ENCODE measurements at regions not wholly inside any gene's neighbourhood (a gene's known extent, or its start where the extent isn't known, plus 50 kb on each side); places are given as distances from the start of the nearest gene placed in this dataset.

GRCh38 chr10:56763090-56763489, 402.0 kb upstream of the ZWINT start:
- Mint-ChIP-seq H3K27ac (no peak overlapping the region), H3K4me3 (no peak overlapping the region), H3K27me3 (ENCODE audit: low read depth in 2 of 2) (no peaks in the 10 kb centered on the region), H3K36me3 (peaks cover 9% of the 10 kb centered on the region), H3K4me1 (no peaks in the 10 kb centered on the region), H3K9me3 (peaks cover 18 to 24% of the 10 kb centered on the region in 2 donors)
- peaks cover 9% of the 10 kb centered on the region for H3K9me3 ChIP-seq (ENCODE audit: control insufficient read depth, insufficient read depth, low read length)
- H3K4me1 ChIP-seq (ENCODE audit: control insufficient read depth, insufficient read depth, low read length): no peaks in the 10 kb centered on the region
- H3K36me3 ChIP-seq (ENCODE audit: control insufficient read depth, insufficient read depth, low read length): no peaks in the 10 kb centered on the region
- no peaks in the 10 kb centered on the region for H3K27me3 ChIP-seq (ENCODE audit: control insufficient read depth, insufficient read depth, low read length)
- intact Hi-C loops (cut with micrococcal nuclease): no loop called here
- no peak overlapping the region for H3K27ac ChIP-seq (ENCODE audit: low read length)
- WGBS (ENCODE audit: insufficient coverage): 79% methylated on average over 2 of the region's 2 CpGs
- ATAC-seq: no peak
- TF ChIP-seq, protein P1, sequence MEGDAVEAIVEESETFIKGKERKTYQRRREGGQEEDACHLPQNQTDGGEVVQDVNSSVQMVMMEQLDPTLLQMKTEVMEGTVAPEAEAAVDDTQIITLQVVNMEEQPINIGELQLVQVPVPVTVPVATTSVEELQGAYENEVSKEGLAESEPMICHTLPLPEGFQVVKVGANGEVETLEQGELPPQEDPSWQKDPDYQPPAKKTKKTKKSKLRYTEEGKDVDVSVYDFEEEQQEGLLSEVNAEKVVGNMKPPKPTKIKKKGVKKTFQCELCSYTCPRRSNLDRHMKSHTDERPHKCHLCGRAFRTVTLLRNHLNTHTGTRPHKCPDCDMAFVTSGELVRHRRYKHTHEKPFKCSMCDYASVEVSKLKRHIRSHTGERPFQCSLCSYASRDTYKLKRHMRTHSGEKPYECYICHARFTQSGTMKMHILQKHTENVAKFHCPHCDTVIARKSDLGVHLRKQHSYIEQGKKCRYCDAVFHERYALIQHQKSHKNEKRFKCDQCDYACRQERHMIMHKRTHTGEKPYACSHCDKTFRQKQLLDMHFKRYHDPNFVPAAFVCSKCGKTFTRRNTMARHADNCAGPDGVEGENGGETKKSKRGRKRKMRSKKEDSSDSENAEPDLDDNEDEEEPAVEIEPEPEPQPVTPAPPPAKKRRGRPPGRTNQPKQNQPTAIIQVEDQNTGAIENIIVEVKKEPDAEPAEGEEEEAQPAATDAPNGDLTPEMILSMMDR (IDR thresholded peaks at IDR 0.05): no peak
- H3K4me3 ChIP-seq (ENCODE audit: low read length): no peak overlapping the region
- DNase-seq: no peak

GRCh38 chr10:56745490-56745889, 384.4 kb upstream of the ZWINT start:
- H3K27me3 ChIP-seq (ENCODE audit: control insufficient read depth, insufficient read depth, low read length): no peaks in the 10 kb centered on the region
- H3K36me3 ChIP-seq (ENCODE audit: control insufficient read depth, insufficient read depth, low read length): no peaks in the 10 kb centered on the region
- DNase-seq (no peak), ATAC-seq (no peak)
- 50% methylated on average over 3 of the region's 4 CpGs for WGBS (ENCODE audit: insufficient coverage)
- H3K4me3 ChIP-seq (ENCODE audit: low read length): no peak overlapping the region
- H3K4me3 Mint-ChIP-seq: no peak overlapping the region
- no peak overlapping the region for H3K27ac Mint-ChIP-seq
- no peaks in the 10 kb centered on the region for H3K36me3 Mint-ChIP-seq
- no peaks in the 10 kb centered on the region for H3K4me1 ChIP-seq (ENCODE audit: control insufficient read depth, insufficient read depth, low read length)
- intact Hi-C loops (cut with micrococcal nuclease): no loop called here
- H3K27ac ChIP-seq (ENCODE audit: low read length): no peak overlapping the region
- H3K9me3 ChIP-seq (ENCODE audit: control insufficient read depth, insufficient read depth, low read length): no peaks in the 10 kb centered on the region
- no peaks in the 10 kb centered on the region for H3K27me3 Mint-ChIP-seq (ENCODE audit: low read depth in 2 of 2)
- TF ChIP-seq, protein P1 (IDR thresholded peaks at IDR 0.05): no peak
- H3K4me1 Mint-ChIP-seq: no peaks in the 10 kb centered on the region
- peaks cover 9% of the 10 kb centered on the region in 2 donors for H3K9me3 Mint-ChIP-seq

DNA sequence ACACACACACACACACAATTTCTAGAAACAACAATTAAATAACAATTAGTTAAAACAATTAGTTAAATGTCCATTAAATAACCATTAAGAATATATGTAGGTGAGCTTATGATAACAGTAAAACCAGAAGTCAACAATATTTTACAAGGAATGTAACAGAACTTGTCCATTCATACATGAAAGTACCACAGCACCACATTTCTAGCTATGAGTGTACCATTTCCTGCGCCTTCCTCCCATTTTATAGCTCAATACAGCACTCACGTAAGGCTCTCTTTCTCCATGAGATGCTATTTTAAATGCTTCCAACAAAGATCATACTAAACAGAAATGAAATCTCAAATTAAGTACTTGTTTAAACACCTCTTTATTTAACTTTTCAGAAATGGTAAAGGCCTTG, 367.3 kb upstream of the ZWINT start:
- Histone ChIP-seq H3K27ac (ENCODE audit: low read length) (no peak overlapping the region), H3K4me3 (ENCODE audit: low read length) (no peak overlapping the region), H3K9me3 (ENCODE audit: control insufficient read depth, insufficient read depth, low read length) (no peaks in the 10 kb centered on the region), H3K27me3 (ENCODE audit: control insufficient read depth, insufficient read depth, low read length) (no peaks in the 10 kb centered on the region), H3K36me3 (ENCODE audit: control insufficient read depth, insufficient read depth, low read length) (no peaks in the 10 kb centered on the region), H3K4me1 (ENCODE audit: control insufficient read depth, insufficient read depth, low read length) (no peaks in the 10 kb centered on the region)
- TF ChIP-seq, protein P1 (IDR thresholded peaks at IDR 0.05): no peak
- H3K4me3 Mint-ChIP-seq: no peak overlapping the region
- H3K27me3 Mint-ChIP-seq (ENCODE audit: low read depth in 2 of 2): no peaks in the 10 kb centered on the region
- ATAC-seq (no peak), DNase-seq (no peak)
- H3K9me3 Mint-ChIP-seq: peaks cover 13 to 26% of the 10 kb centered on the region in 2 donors
- intact Hi-C loops (cut with micrococcal nuclease): no loop called here
- WGBS (ENCODE audit: insufficient coverage): 72% methylated on average over 2 of the region's 2 CpGs
- no peaks in the 10 kb centered on the region for H3K36me3 Mint-ChIP-seq
- no peak overlapping the region for H3K27ac Mint-ChIP-seq
- H3K4me1 Mint-ChIP-seq: no peaks in the 10 kb centered on the region

DNA sequence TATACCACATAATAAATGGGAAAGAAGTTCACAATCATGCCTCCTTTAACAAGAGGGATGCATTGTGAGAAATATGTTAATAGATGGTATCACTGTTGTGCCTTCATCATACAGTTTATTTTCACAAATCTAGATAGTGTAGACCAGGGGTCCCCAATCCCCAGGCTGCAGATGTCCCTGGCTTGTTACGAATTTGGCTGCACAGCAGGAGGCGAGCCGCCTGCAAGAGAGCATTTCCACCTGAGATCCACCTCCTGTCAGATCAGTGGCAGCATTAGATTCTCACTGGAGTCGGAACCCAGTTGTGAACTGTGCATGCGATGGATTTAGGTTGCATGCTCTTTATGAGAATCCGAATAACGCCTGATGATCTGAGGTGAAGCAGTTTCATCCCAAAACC, 361.9 kb upstream of the ZWINT start:
- no peaks in the 10 kb centered on the region for H3K36me3 ChIP-seq (ENCODE audit: control insufficient read depth, insufficient read depth, low read length)
- H3K27me3 Mint-ChIP-seq (ENCODE audit: low read depth in 2 of 2): no peaks in the 10 kb centered on the region
- H3K27me3 ChIP-seq (ENCODE audit: control insufficient read depth, insufficient read depth, low read length): no peaks in the 10 kb centered on the region
- TF ChIP-seq, protein P1 (IDR thresholded peaks at IDR 0.05): no peak
- WGBS (ENCODE audit: insufficient coverage): 80% methylated on average over 7 of the region's 7 CpGs
- H3K27ac Mint-ChIP-seq: no peak overlapping the region
- H3K9me3 ChIP-seq (ENCODE audit: control insufficient read depth, insufficient read depth, low read length): no peaks in the 10 kb centered on the region
- no peak overlapping the region for H3K4me3 ChIP-seq (ENCODE audit: low read length)
- H3K9me3 Mint-ChIP-seq: peaks cover 8 to 19% of the 10 kb centered on the region in 2 donors
- DNase-seq (no peak), ATAC-seq (no peak)
- no peak overlapping the region for H3K4me3 Mint-ChIP-seq
- no peaks in the 10 kb centered on the region for H3K4me1 Mint-ChIP-seq
- peaks cover 7% of the 10 kb centered on the region for H3K36me3 Mint-ChIP-seq
- H3K27ac ChIP-seq (ENCODE audit: low read length): no peak overlapping the region
- intact Hi-C loops (cut with micrococcal nuclease): no loop called here
- H3K4me1 ChIP-seq (ENCODE audit: control insufficient read depth, insufficient read depth, low read length): no peaks in the 10 kb centered on the region
